ENCODE measurements at regions not wholly inside any gene's neighbourhood (a gene's known extent, or its start where the extent isn't known, plus 50 kb on each side); places are given as distances from the start of the nearest gene placed in this dataset.

DNA sequence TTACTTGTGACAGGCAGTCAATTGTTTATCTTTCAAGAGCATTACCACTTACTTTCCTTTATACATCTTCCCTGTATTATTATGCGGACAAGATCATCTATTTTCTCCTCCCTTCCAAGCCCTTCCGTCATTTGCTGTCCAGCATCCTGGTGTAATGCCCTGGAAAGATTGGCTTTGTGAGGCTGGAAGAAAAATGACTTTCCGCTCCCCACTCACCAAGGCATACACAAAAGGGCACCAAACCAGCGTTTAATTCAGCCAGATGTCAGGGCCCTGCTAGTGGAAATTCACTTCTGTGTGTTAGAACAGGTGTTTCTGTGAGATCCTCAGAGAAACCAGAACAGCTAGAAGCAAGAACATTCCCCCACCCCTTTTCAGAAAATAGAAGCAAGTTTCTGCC, 128.1 kb upstream of the NANOS1 start:
- H2BK15ac ChIP-seq (ENCODE audit: low read length): no peak overlapping the region
- no peak for DNase-seq (ENCODE audit: low read depth in 1 of 2, low spot score in 2 of 2)
- no peak overlapping the region for H4K5ac ChIP-seq (ENCODE audit: insufficient read length, low read depth, low read length)
- no peak for FAIRE-seq
- H3K9me3 ChIP-seq (ENCODE audit: insufficient read depth in 2 of 2, low read depth in 1 of 2, low read length in 1 of 2): no peaks in the 10 kb centered on the region
- H2AFZ ChIP-seq (ENCODE audit: low read length): no peak overlapping the region
- no peak overlapping the region for H2AK5ac ChIP-seq (ENCODE audit: low read depth, low read length)
- H4K20me1 ChIP-seq (replicated peaks in 1 of 2; ENCODE audit: control insufficient read depth in 1 of 2, insufficient read depth in 2 of 2, low read length in 2 of 2): no peaks in the 10 kb centered on the region
- H3K79me1 ChIP-seq (ENCODE audit: low read depth, low read length): no peaks in the 10 kb centered on the region
- no peak overlapping the region for H3K27ac ChIP-seq (ENCODE audit: low read depth, low read length)
- H3K79me2 ChIP-seq (ENCODE audit: control insufficient read depth in 1 of 2, insufficient read depth in 2 of 2, low read length in 2 of 2): no peaks in the 10 kb centered on the region
- no peak overlapping the region for H3K4ac ChIP-seq (replicated peaks; ENCODE audit: insufficient read length, low read depth, low read length)
- no peak overlapping the region for H3K4me2 ChIP-seq (ENCODE audit: insufficient read depth in 1 of 2, low read depth in 2 of 2, low read length in 2 of 2)
- no peak overlapping the region for H2BK12ac ChIP-seq (ENCODE audit: low read depth, low read length)
- H2BK20ac ChIP-seq (ENCODE audit: low read length): no peak overlapping the region
- no peak overlapping the region for H3K4me3 ChIP-seq (ENCODE audit: extremely low read depth in 1 of 4, insufficient read depth in 2 of 4, low read depth in 3 of 4, low read length in 4 of 4)
- H3K56ac ChIP-seq (replicated peaks; ENCODE audit: insufficient read length, low read depth, low read length): no peak overlapping the region
- H3K18ac ChIP-seq (ENCODE audit: extremely low read depth, low read length): no peak overlapping the region
- no peak overlapping the region for H3K14ac ChIP-seq (ENCODE audit: insufficient read length)
- no peaks in the 10 kb centered on the region for H3K27me3 ChIP-seq (replicated peaks in 1 of 4; ENCODE audit: control insufficient read depth in 3 of 4, extremely low read depth in 1 of 4, insufficient read depth in 3 of 4, low read length in 3 of 4)
- no peak overlapping the region for H4K8ac ChIP-seq (ENCODE audit: extremely low read depth, insufficient read depth, low read length)
- ChIA-PET POLR2A (ENCODE audit: partially characterized antibody) (no interaction called here), CTCF (ENCODE audit: partially characterized antibody) (no interaction called here)
- WGBS, 2 experiments (ENCODE audit: extremely low coverage in 1 of 2, insufficient coverage in 1 of 2, insufficient read length in 1 of 2, insufficient replicate concordance in 2 of 2, low coverage in 1 of 2, low lambda C conversion rate in 2 of 2, missing lambda C conversion rate in 1 of 2): 77% methylated on average over 4 of the region's 4 CpGs; no CpG with 5 or more reads in 1 of the 2 experiments
- H4K91ac ChIP-seq (replicated peaks; ENCODE audit: insufficient read length, low read length): no peak overlapping the region
- no peak overlapping the region for H3K9ac ChIP-seq (replicated peaks in 1 of 4; ENCODE audit: extremely low read depth in 1 of 4, low read depth in 3 of 4, low read length in 3 of 4)
- H2BK5ac ChIP-seq (ENCODE audit: low read depth, low read length): no peak overlapping the region
- H3K36me3 ChIP-seq (ENCODE audit: control insufficient read depth in 2 of 4, insufficient read depth in 4 of 4, low read length in 3 of 4): no peaks in the 10 kb centered on the region
- H3K23ac ChIP-seq (ENCODE audit: insufficient read length): no peak overlapping the region
- no peak overlapping the region for H2BK120ac ChIP-seq (replicated peaks; ENCODE audit: low read depth, low read length)
- H3K4me1 ChIP-seq (replicated peaks in 1 of 4; ENCODE audit: control insufficient read depth in 3 of 4, insufficient read depth in 4 of 4, low read length in 3 of 4): no peaks in the 10 kb centered on the region
- no peaks in the 10 kb centered on the region for H3K23me2 ChIP-seq (ENCODE audit: low read depth, low read length)
- TF ChIP-seq KDM4A (IDR thresholded peaks at IDR 0.05; ENCODE audit: low read depth, low read length, severe bottlenecking): no peak
- no peak for TF ChIP-seq BACH1 (IDR thresholded peaks at IDR 0.05; ENCODE audit: low read length)
- TF ChIP-seq SIRT6 (IDR thresholded peaks at IDR 0.05; ENCODE audit: low read length): no peak

Measured in H1 (cell line).